HUES6 (cell line): ENCODE measurements at regions not wholly inside any gene's neighbourhood (a gene's known extent, or its start where the extent isn't known, plus 50 kb on each side); places are given as distances from the start of the nearest gene placed in this dataset.
A peak's percentile ranks its signal among the peaks of the same experiment; 100 is the strongest.

Source experiments
- H3K27ac ChIP-seq: 2 replicates; pipeline ENCODE4 v1.7.0; 2013; ENCODE audit warnings: low read depth, mild to moderate bottlenecking, low read length, inconsistent platforms
- H3K27me3 ChIP-seq: 2 replicates; pipeline ENCODE4 v1.6.1; 2013; ENCODE audit warnings: low read length; ENCODE audit not compliant: control insufficient read depth, insufficient read depth
- H3K36me3 ChIP-seq: 2 replicates; pipeline ENCODE4 v1.6.1; 2013; ENCODE audit warnings: low read length; ENCODE audit not compliant: control insufficient read depth, insufficient read depth
- H3K4me1 ChIP-seq: 2 replicates; pipeline ENCODE4 v1.6.1; 2013; ENCODE audit warnings: low read length; ENCODE audit not compliant: control insufficient read depth, insufficient read depth
- H3K4me3 ChIP-seq: 2 replicates; pipeline ENCODE4 v1.5.1; 2013; ENCODE audit warnings: low read depth, low read length
- H3K9ac ChIP-seq: one replicate; pipeline ENCODE4 v1.6.1; 2013; ENCODE audit warnings: mild to moderate bottlenecking, low read length
- H3K9me3 ChIP-seq: 2 replicates; pipeline ENCODE4 v1.6.1; 2013; ENCODE audit warnings: low read depth, low read length; ENCODE audit not compliant: control insufficient read depth, insufficient read depth

- H3K9ac ChIP-seq = no peak overlapping the region
- no peaks in the 10 kb centered on the region; the same call in 1 of the 2 replicates for H3K27me3 ChIP-seq
Measured at GRCh38 chr1:36590771-36591170, 108.1 kb upstream of the CSF3R start.

GRCh38 chr1:36590264-36590663 is 107.6 kb upstream of the CSF3R start:
- H3K4me3 ChIP-seq = no peak overlapping the region
- peaks cover 35% of the 10 kb centered on the region for H3K4me1 ChIP-seq
- H3K27me3 ChIP-seq = no peaks in the 10 kb centered on the region; the same call in 1 of the 2 replicates
- no peak overlapping the region for H3K27ac ChIP-seq
- no peaks in the 10 kb centered on the region for H3K36me3 ChIP-seq
- no peak overlapping the region for H3K9ac ChIP-seq
- H3K9me3 ChIP-seq = no peaks in the 10 kb centered on the region

More at GRCh38 chr1:36590771-36591170, 108.1 kb upstream of the CSF3R start:
- Histone ChIP-seq H3K27ac (no peak overlapping the region), H3K4me3 (peak overlapping the region; percentile 35), H3K36me3 (no peaks in the 10 kb centered on the region), H3K4me1 (peaks cover 32% of the 10 kb centered on the region), H3K9me3 (no peaks in the 10 kb centered on the region)

GRCh38 chr1:36588972-36589371 is 106.3 kb upstream of the CSF3R start:
- Histone ChIP-seq H3K9ac (no peak overlapping the region), H3K36me3 (no peaks in the 10 kb centered on the region), H3K27ac (no peak overlapping the region), H3K4me3 (no peak overlapping the region), H3K4me1 (peaks cover 35% of the 10 kb centered on the region), H3K27me3 (no peaks in the 10 kb centered on the region; the same call in 1 of the 2 replicates), H3K9me3 (no peaks in the 10 kb centered on the region)

- Histone ChIP-seq H3K36me3 (no peaks in the 10 kb centered on the region), H3K27ac (no peak overlapping the region), H3K9me3 (no peaks in the 10 kb centered on the region), H3K9ac (no peak overlapping the region), H3K27me3 (no peaks in the 10 kb centered on the region; the same call in 1 of the 2 replicates), H3K4me3 (no peak overlapping the region; the same call in 1 of the 2 replicates), H3K4me1 (peaks cover 42% of the 10 kb centered on the region)
Measured at GRCh38 chr1:36585569-36586548, 103.1 kb upstream of the CSF3R start.

GRCh38 chr1:36584874-36585453 is 102.3 kb upstream of the CSF3R start:
- Histone ChIP-seq H3K9me3 (no peaks in the 10 kb centered on the region), H3K4me3 (no peak overlapping the region), H3K4me1 (peaks cover 38% of the 10 kb centered on the region), H3K36me3 (no peaks in the 10 kb centered on the region), H3K27ac (no peak overlapping the region), H3K27me3 (no peaks in the 10 kb centered on the region; the same call in 1 of the 2 replicates), H3K9ac (no peak overlapping the region)

GRCh38 chr1:36583980-36584782 is 101.5 kb upstream of the CSF3R start:
- no peaks in the 10 kb centered on the region; the same call in 1 of the 2 replicates for H3K27me3 ChIP-seq

GRCh38 chr1:36583080-36583479 is 100.4 kb upstream of the CSF3R start:
- H3K4me1 ChIP-seq = peaks cover 38% of the 10 kb centered on the region
- H3K4me3 ChIP-seq = no peak overlapping the region
- H3K9ac ChIP-seq = no peak overlapping the region
- no peaks in the 10 kb centered on the region for H3K9me3 ChIP-seq
- H3K27ac ChIP-seq = no peak overlapping the region
- H3K27me3 ChIP-seq = no peaks in the 10 kb centered on the region; the same call in 1 of the 2 replicates
- no peaks in the 10 kb centered on the region for H3K36me3 ChIP-seq

More at GRCh38 chr1:36583980-36584782, 101.5 kb upstream of the CSF3R start:
- no peak overlapping the region for H3K27ac ChIP-seq
- no peak overlapping the region for H3K4me3 ChIP-seq
- peaks cover 38% of the 10 kb centered on the region for H3K4me1 ChIP-seq
- H3K9ac ChIP-seq = no peak overlapping the region
- H3K36me3 ChIP-seq = no peaks in the 10 kb centered on the region
- H3K9me3 ChIP-seq = no peaks in the 10 kb centered on the region

GRCh38 chr1:36582066-36582755 is 99.5 kb upstream of the CSF3R start:
- peaks cover 34% of the 10 kb centered on the region for H3K4me1 ChIP-seq
- H3K36me3 ChIP-seq = no peaks in the 10 kb centered on the region
- no peak overlapping the region for H3K4me3 ChIP-seq
- no peaks in the 10 kb centered on the region; the same call in 1 of the 2 replicates for H3K27me3 ChIP-seq
- no peak overlapping the region for H3K9ac ChIP-seq
- no peaks in the 10 kb centered on the region for H3K9me3 ChIP-seq
- no peak overlapping the region for H3K27ac ChIP-seq

GRCh38 chr1:36580524-36580923 is 97.8 kb upstream of the CSF3R start:
- no peak overlapping the region for H3K4me3 ChIP-seq
- H3K4me1 ChIP-seq = peaks cover 21% of the 10 kb centered on the region
- no peaks in the 10 kb centered on the region; the same call in 1 of the 2 replicates for H3K27me3 ChIP-seq
- H3K9ac ChIP-seq = no peak overlapping the region
- no peaks in the 10 kb centered on the region for H3K36me3 ChIP-seq
- no peaks in the 10 kb centered on the region for H3K9me3 ChIP-seq
- no peak overlapping the region for H3K27ac ChIP-seq

GRCh38 chr1:36579039-36579438 is 96.3 kb upstream of the CSF3R start:
- Histone ChIP-seq H3K4me3 (no peak overlapping the region), H3K9me3 (no peaks in the 10 kb centered on the region), H3K36me3 (no peaks in the 10 kb centered on the region), H3K9ac (no peak overlapping the region), H3K27me3 (no peaks in the 10 kb centered on the region; the same call in 1 of the 2 replicates), H3K4me1 (peaks cover 20% of the 10 kb centered on the region), H3K27ac (no peak overlapping the region)
